Transverse colon (tissue), 4 donors: ENCODE measurements at regions not wholly inside any gene's neighbourhood (a gene's known extent, or its start where the extent isn't known, plus 50 kb on each side); places are given as distances from the start of the nearest gene placed in this dataset.

ENCODE experiments used
- DNase-seq: peaks from one replicate; pipeline ENCODE4 v3.0.0-alpha.2; 2019
- H3K27ac ChIP-seq, 4 donors: fragments of 200-600 bp; sonication (generic); 2 replicates each; pipeline ENCODE4 v1.5.1; 2016 to 2018; ENCODE audit warnings: inconsistent platforms in 4 of 4
- H3K27me3 ChIP-seq: fragments of 200-600 bp; sonication (generic); 2 replicates; pipeline ENCODE4 v1.5.1; 2017; ENCODE audit warnings: inconsistent platforms
- H3K36me3 ChIP-seq, 4 donors: fragments of 200-600 bp; sonication (generic); 2 replicates each; pipeline ENCODE4 v1.5.1; 2017 to 2019; ENCODE audit warnings: inconsistent platforms in 4 of 4
- H3K4me1 ChIP-seq, 4 donors: fragments of 200-600 bp; sonication (generic); 2 replicates each; pipeline ENCODE4 v1.5.1; 2017 to 2020; ENCODE audit warnings: inconsistent platforms in 4 of 4
- H3K4me3 ChIP-seq, 4 donors: fragments of 200-600 bp; sonication (generic); 1 replicate in 1 of 4; 2 replicates in 3 of 4; pipeline versions ENCODE4 v1.5.1 to v1.6.1; 2017 to 2019; ENCODE audit warnings: inconsistent platforms in 4 of 4
- H3K9me3 ChIP-seq, 2 donors: fragments of 200-600 bp; sonication (generic); 2 replicates each; pipeline ENCODE4 v1.5.1; 2017 to 2019; ENCODE audit warnings: inconsistent platforms in 2 of 2
- CTCF ChIP-seq, 5 experiments: fragments of 200-600 bp in 3 of 5; fragments of 450-650 bp in 2 of 5; sonication (generic) in 3 of 5; IDR thresholded peaks; 1 replicate in 2 of 5; 2 replicates in 3 of 5; pipeline ENCODE4 v1.5.1; 2016 to 2017; ENCODE audit warnings: antibody characterized with exemption in 5 of 5, inconsistent platforms in 3 of 5, mild to moderate bottlenecking in 2 of 5, moderate library complexity in 1 of 5
- EP300 ChIP-seq: sonication (generic); formaldehyde crosslinking; IDR thresholded peaks from one replicate; pipeline ENCODE4 v1.6.1; 2017; ENCODE audit warnings: antibody characterized with exemption, low read depth
- POLR2A ChIP-seq: fragments of 450-650 bp; IDR thresholded peaks from one replicate; pipeline ENCODE4 v1.6.1; 2016; ENCODE audit warnings: antibody characterized with exemption, mild to moderate bottlenecking, moderate library complexity
- POLR2AphosphoS5 ChIP-seq, 3 donors: sonication (generic); formaldehyde crosslinking; IDR thresholded peaks; one replicate each; pipeline ENCODE4 v1.6.1; 2016; ENCODE audit warnings: antibody characterized with exemption in 3 of 3
- WGBS, 2 donors: methylation state at CpG; one replicate each; pipeline ENCODE4 v1.1.5; 2018; ENCODE audit warnings: low coverage in 1 of 2; 5-methylcytosine and 5-hydroxymethylcytosine counted together
- in situ Hi-C, 4 donors: fragments of 200-750 bp; cut with MboI; loops; one replicate each; pipeline versions ENCODE4 v1.15.0 to v1.15.1; 2017; ENCODE audit warnings: low sequenced_read_pairs in 3 of 4, low pct_ligation_motif_present in 1 of 4, low pct_unique_long_range_greater_than_20kb in 1 of 4
- intact Hi-C: fragments of 100-400 bp; cut with DNase I; formaldehyde crosslinking; loops from one replicate; pipeline ENCODE4 v1.15.1; 2023; ENCODE audit warnings: low total_unique reads

DNA sequence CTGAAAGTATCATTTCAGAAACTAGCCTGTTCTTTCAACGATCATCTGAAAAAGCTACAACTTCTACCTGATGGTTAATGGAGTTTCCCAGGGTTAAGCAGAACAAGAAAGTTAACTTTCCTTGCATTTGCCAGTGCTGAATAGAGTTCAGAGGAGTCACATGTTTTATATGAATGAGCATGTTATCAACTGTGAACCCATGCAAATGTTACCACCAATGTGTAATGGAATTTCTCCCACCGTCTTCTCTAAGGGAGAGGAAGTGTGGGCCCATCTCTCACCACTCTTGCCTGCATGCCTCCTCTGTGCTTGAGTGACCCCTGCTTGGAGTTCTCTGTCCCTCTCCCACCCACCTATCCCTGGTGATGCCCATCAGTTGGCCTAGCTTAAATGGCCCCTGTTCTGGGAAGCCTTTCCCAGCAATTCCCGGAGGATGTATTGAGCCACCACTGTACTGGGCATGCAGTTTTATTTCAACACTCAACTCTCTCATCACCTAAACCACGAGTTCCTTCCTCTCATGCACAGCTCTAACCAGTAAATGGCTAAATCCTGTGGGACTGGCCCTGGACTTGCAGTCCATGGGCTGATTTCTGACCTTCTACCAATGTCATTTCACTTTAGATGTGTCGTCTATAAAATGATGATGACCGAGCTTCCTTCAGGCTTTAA is 159.8 kb downstream of the RPAP3 start:
- H3K4me1 ChIP-seq, result peaks cover 0 to 2% (median 0%) of the 10 kb centered on the region in 4 donors
- DNase-seq, result no peak
- no peak overlapping the region for H3K27ac ChIP-seq
- no peaks in the 10 kb centered on the region for H3K36me3 ChIP-seq
- intact Hi-C loops, result no loop called here
- TF ChIP-seq POLR2A (no peak), CTCF (IDR thresholded peaks at IDR 0.05) (no peak), POLR2AphosphoS5 (IDR thresholded peaks at IDR 0.05) (no peak), EP300 (no peak)
- no peaks in the 10 kb centered on the region for H3K9me3 ChIP-seq
- in situ Hi-C loops, result no loop called here
- 56 to 75% methylated on average over 3 to 6 of the region's 6 CpGs for WGBS, 2 donors
- no peaks in the 10 kb centered on the region for H3K27me3 ChIP-seq
- no peak overlapping the region for H3K4me3 ChIP-seq

- in situ Hi-C loops (no loop called here), intact Hi-C loops (no loop called here)
- no peak for DNase-seq
- no peaks in the 10 kb centered on the region for H3K4me1 ChIP-seq
- no peak overlapping the region for H3K4me3 ChIP-seq
- no peak overlapping the region for H3K27ac ChIP-seq
- WGBS, 2 donors, result 13% methylated on average over 1 to 2 of the region's 2 CpGs
- no peaks in the 10 kb centered on the region for H3K9me3 ChIP-seq
- TF ChIP-seq POLR2A (no peak), EP300 (no peak), POLR2AphosphoS5 (IDR thresholded peaks at IDR 0.05) (no peak), CTCF (IDR thresholded peaks at IDR 0.05) (no peak)
- H3K27me3 ChIP-seq, result no peaks in the 10 kb centered on the region
- no peaks in the 10 kb centered on the region for H3K36me3 ChIP-seq
Measured at GRCh38 chr12:47534695-47535094, 171.1 kb downstream of the RPAP3 start.

GRCh38 chr12:47530050-47530449 is 175.8 kb downstream of the RPAP3 start:
- no peaks in the 10 kb centered on the region for H3K9me3 ChIP-seq
- H3K27me3 ChIP-seq, result no peaks in the 10 kb centered on the region
- H3K4me3 ChIP-seq, result no peak overlapping the region
- no peak for TF ChIP-seq CTCF (IDR thresholded peaks at IDR 0.05)
- no peak for TF ChIP-seq POLR2AphosphoS5 (IDR thresholded peaks at IDR 0.05)
- no peak for TF ChIP-seq POLR2A
- TF ChIP-seq EP300, result no peak
- H3K36me3 ChIP-seq, result no peaks in the 10 kb centered on the region
- intact Hi-C loops, result no loop called here
- DNase-seq, result no peak
- H3K4me1 ChIP-seq, result no peaks in the 10 kb centered on the region
- no peak overlapping the region for H3K27ac ChIP-seq
- in situ Hi-C loops, result no loop called here

- no peak for TF ChIP-seq POLR2AphosphoS5 (IDR thresholded peaks at IDR 0.05)
- no peak for TF ChIP-seq POLR2A
- no peak for TF ChIP-seq CTCF (IDR thresholded peaks at IDR 0.05)
- no peak for TF ChIP-seq EP300
- intact Hi-C loops (no loop called here), in situ Hi-C loops (no loop called here)
- Histone ChIP-seq H3K27me3 (no peaks in the 10 kb centered on the region), H3K36me3 (no peaks in the 10 kb centered on the region), H3K9me3 (no peaks in the 10 kb centered on the region), H3K27ac (no peak overlapping the region), H3K4me3 (no peak overlapping the region), H3K4me1 (no peaks in the 10 kb centered on the region)
- no peak for DNase-seq
- 81% methylated on average over 1 of the region's 1 CpG; no CpG with 5 or more reads in 1 of the 2 donors for WGBS, 2 donors
Measured at GRCh38 chr12:47527816-47528215, 178.0 kb downstream of the RPAP3 start.
